ENCODE measurements at regions not wholly inside any gene's neighbourhood (a gene's known extent, or its start where the extent isn't known, plus 50 kb on each side); places are given as distances from the start of the nearest gene placed in this dataset.

- no peak for TF ChIP-seq POLR2A (IDR thresholded peaks at IDR 0.05)
- TF ChIP-seq, protein P1, sequence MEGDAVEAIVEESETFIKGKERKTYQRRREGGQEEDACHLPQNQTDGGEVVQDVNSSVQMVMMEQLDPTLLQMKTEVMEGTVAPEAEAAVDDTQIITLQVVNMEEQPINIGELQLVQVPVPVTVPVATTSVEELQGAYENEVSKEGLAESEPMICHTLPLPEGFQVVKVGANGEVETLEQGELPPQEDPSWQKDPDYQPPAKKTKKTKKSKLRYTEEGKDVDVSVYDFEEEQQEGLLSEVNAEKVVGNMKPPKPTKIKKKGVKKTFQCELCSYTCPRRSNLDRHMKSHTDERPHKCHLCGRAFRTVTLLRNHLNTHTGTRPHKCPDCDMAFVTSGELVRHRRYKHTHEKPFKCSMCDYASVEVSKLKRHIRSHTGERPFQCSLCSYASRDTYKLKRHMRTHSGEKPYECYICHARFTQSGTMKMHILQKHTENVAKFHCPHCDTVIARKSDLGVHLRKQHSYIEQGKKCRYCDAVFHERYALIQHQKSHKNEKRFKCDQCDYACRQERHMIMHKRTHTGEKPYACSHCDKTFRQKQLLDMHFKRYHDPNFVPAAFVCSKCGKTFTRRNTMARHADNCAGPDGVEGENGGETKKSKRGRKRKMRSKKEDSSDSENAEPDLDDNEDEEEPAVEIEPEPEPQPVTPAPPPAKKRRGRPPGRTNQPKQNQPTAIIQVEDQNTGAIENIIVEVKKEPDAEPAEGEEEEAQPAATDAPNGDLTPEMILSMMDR (IDR thresholded peaks at IDR 0.05), result no peak
- TF ChIP-seq POLR2AphosphoS5 (IDR thresholded peaks at IDR 0.05), result no peak
These were observed 127.1 kb upstream of the MOCS2 start for GRCh38 chr5:53236683-53237082.

Data from prostate gland (tissue), 2 donors.